Liver (tissue), 8 donors: ENCODE measurements at regions not wholly inside any gene's neighbourhood (a gene's known extent, or its start where the extent isn't known, plus 50 kb on each side); places are given as distances from the start of the nearest gene placed in this dataset.

Experiments used
- DNase-seq: peaks from one replicate; pipeline ENCODE4 v3.0.0-alpha.2; 2017; ENCODE audit warnings: low spot score
- H3K27ac ChIP-seq, 2 donors: one replicate each; pipeline ENCODE4 v1.7.0; 2013; ENCODE audit warnings: inconsistent platforms in 2 of 2, low read length in 2 of 2, control low read depth in 1 of 2, low read depth in 1 of 2, mild to moderate bottlenecking in 1 of 2
- H3K27me3 ChIP-seq, 4 donors: one replicate each; pipeline versions ENCODE4 v1.6.1 to v1.7.0; 2013; ENCODE audit warnings: low read length in 3 of 4, inconsistent platforms in 1 of 4, mild to moderate bottlenecking in 1 of 4, moderate library complexity in 1 of 4; ENCODE audit not compliant: control insufficient read depth in 4 of 4, insufficient read depth in 4 of 4
- H3K36me3 ChIP-seq, 4 donors: one replicate each; pipeline versions ENCODE4 v1.6.1 to v1.7.0; 2013; ENCODE audit warnings: low read length in 3 of 4, mild to moderate bottlenecking in 3 of 4, low read depth in 1 of 4, moderate library complexity in 1 of 4; ENCODE audit not compliant: control insufficient read depth in 4 of 4, insufficient read depth in 3 of 4
- H3K4me1 ChIP-seq, 4 donors: one replicate each; pipeline versions ENCODE4 v1.6.1 to v1.7.0; 2013; ENCODE audit warnings: low read length in 3 of 4, mild to moderate bottlenecking in 3 of 4, moderate library complexity in 1 of 4; ENCODE audit not compliant: control insufficient read depth in 4 of 4, insufficient read depth in 4 of 4
- H3K4me3 ChIP-seq, 3 donors: one replicate each; pipeline versions ENCODE4 v1.6.1 to v1.7.0; 2013; ENCODE audit warnings: low read length in 3 of 3, control low read depth in 1 of 3, low read depth in 1 of 3, mild to moderate bottlenecking in 1 of 3
- H3K9ac ChIP-seq, 2 donors: one replicate each; pipeline ENCODE4 v1.7.0; 2013; ENCODE audit warnings: low read length in 2 of 2, mild to moderate bottlenecking in 2 of 2, moderate library complexity in 2 of 2, control low read depth in 1 of 2, low read depth in 1 of 2
- H3K9me3 ChIP-seq, 4 donors: one replicate each; pipeline versions ENCODE4 v1.6.1 to v1.7.0; 2013; ENCODE audit warnings: low read length in 3 of 4; ENCODE audit not compliant: control insufficient read depth in 4 of 4
- EGR1 ChIP-seq, 2 donors: IDR thresholded peaks; 2 replicates each; pipeline ENCODE4 v1.6.1; 2016 to 2018; ENCODE audit warnings: antibody characterized with exemption in 2 of 2, low read depth in 2 of 2
- FOXA1 ChIP-seq: IDR thresholded peaks from 2 replicates; pipeline ENCODE4 v1.6.1; 2016; ENCODE audit warnings: antibody characterized with exemption
- FOXA2 ChIP-seq: IDR thresholded peaks from 2 replicates; pipeline ENCODE4 v1.6.1; 2016; ENCODE audit warnings: antibody characterized with exemption
- GABPA ChIP-seq, 2 donors: IDR thresholded peaks in 1 of 2; conservative IDR thresholded peaks in 1 of 2; 2 replicates each; pipeline ENCODE4 v1.6.1; 2016; ENCODE audit warnings: antibody characterized with exemption in 2 of 2, mild to moderate bottlenecking in 1 of 2, moderate library complexity in 1 of 2
- HNF4A ChIP-seq, 2 donors: conservative IDR thresholded peaks; 2 replicates each; pipeline ENCODE4 v1.6.1; 2016; ENCODE audit warnings: antibody characterized with exemption in 2 of 2, mild to moderate bottlenecking in 2 of 2
- HNF4G ChIP-seq: IDR thresholded peaks from 2 replicates; pipeline ENCODE4 v1.6.1; 2016; ENCODE audit warnings: antibody characterized with exemption
- JUND ChIP-seq, 2 donors: IDR thresholded peaks; 2 replicates each; pipeline ENCODE4 v1.6.1; 2016; ENCODE audit warnings: antibody characterized with exemption in 2 of 2
- MAX ChIP-seq: IDR thresholded peaks from 2 replicates; pipeline ENCODE4 v1.6.1; 2016; ENCODE audit warnings: antibody characterized with exemption
- NR2F2 ChIP-seq: IDR thresholded peaks from 2 replicates; pipeline ENCODE4 v1.6.1; 2016; ENCODE audit warnings: antibody characterized with exemption
- RAD21 ChIP-seq, 2 donors: IDR thresholded peaks; 2 replicates each; pipeline ENCODE4 v1.6.1; 2016; ENCODE audit warnings: antibody characterized with exemption in 2 of 2, mild to moderate bottlenecking in 2 of 2
- REST ChIP-seq: IDR thresholded peaks from 2 replicates; pipeline ENCODE4 v1.6.1; 2016; ENCODE audit warnings: antibody characterized with exemption, mild to moderate bottlenecking
- RXRA ChIP-seq, 2 donors: IDR thresholded peaks; 2 replicates each; pipeline ENCODE4 v1.6.1; 2017 to 2018; ENCODE audit warnings: antibody characterized with exemption in 2 of 2, mild to moderate bottlenecking in 1 of 2
- SP1 ChIP-seq: IDR thresholded peaks from 2 replicates; pipeline ENCODE4 v1.6.1; 2018; ENCODE audit warnings: antibody characterized with exemption, mild to moderate bottlenecking
- TAF1 ChIP-seq: conservative IDR thresholded peaks from 2 replicates; pipeline ENCODE4 v1.6.1; 2016; ENCODE audit warnings: antibody characterized with exemption, mild to moderate bottlenecking
- YY1 ChIP-seq: IDR thresholded peaks from 2 replicates; pipeline ENCODE4 v1.6.1; 2016; ENCODE audit warnings: antibody characterized with exemption, mild to moderate bottlenecking
- WGBS: extraction: QIAGEN DNeasy Blood & Tissue Kit; methylation state at CpG from one replicate; pipeline ENCODE4 v1.1.7; 2013; 5-methylcytosine and 5-hydroxymethylcytosine counted together
- TF ChIP-seq, protein P1 (sequence below): fragments of 150-350 bp; IDR thresholded peaks from 2 replicates; pipeline ENCODE4 v1.5.1; 2017; ENCODE audit warnings: improper control_type of control experiment, low read depth, low read length; ENCODE audit not compliant: missing input control
- TF ChIP-seq, protein P2 (sequence below): IDR thresholded peaks from 2 replicates; pipeline ENCODE4 v1.6.1; 2016; ENCODE audit warnings: antibody characterized with exemption
- donor health status: healthy.
- donor health status: healthy.
- donor health status: healthy.
- donor health status: healthy.
- donor health status: healthy.

DNA sequence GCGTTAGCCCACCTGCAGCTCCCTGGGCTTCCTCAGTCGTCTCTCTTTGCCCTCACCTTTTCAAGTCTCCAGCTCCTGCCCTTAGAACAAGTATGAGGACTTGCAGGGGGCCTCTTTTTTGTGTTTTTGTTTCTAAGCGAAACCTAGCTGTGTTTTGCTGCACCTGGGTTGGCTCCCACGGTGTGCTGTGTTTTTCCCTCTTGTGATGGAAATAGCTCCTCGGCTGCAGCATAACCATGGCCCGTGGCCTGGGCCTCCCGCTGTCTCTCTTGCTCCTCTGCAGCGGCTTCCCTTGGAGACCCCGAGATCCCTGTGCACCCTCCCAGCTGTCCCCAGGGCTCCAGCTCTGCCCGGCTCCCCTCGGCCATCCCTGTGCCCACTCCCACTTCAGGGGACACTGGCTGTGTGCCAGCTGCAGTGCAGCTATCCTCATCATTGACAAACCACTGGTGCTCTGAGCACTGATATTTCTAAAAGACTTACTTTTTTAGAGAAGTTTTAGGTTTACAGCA, 75.6 kb upstream of the TCERG1L start:
- no peak overlapping the region for H3K4me3 ChIP-seq
- H3K36me3 ChIP-seq, result no peaks in the 10 kb centered on the region
- no peak for TF ChIP-seq JUND (IDR thresholded peaks at IDR 0.05)
- TF ChIP-seq RAD21 (IDR thresholded peaks at IDR 0.05), result no peak
- TF ChIP-seq SP1, result no peak
- TF ChIP-seq YY1, result no peak
- TF ChIP-seq MAX, result no peak
- TF ChIP-seq FOXA2, result no peak
- no peak for TF ChIP-seq EGR1 (IDR thresholded peaks at IDR 0.05; ENCODE audit: low read depth in 2 of 2)
- TF ChIP-seq GABPA (IDR thresholded peaks at IDR 0.05 in 1 of 2, conservative IDR thresholded peaks at IDR 0.05 in 1 of 2), result no peak
- TF ChIP-seq NR2F2, result no peak
- TF ChIP-seq HNF4A (conservative IDR thresholded peaks at IDR 0.05), result no peak
- TF ChIP-seq, protein P1, sequence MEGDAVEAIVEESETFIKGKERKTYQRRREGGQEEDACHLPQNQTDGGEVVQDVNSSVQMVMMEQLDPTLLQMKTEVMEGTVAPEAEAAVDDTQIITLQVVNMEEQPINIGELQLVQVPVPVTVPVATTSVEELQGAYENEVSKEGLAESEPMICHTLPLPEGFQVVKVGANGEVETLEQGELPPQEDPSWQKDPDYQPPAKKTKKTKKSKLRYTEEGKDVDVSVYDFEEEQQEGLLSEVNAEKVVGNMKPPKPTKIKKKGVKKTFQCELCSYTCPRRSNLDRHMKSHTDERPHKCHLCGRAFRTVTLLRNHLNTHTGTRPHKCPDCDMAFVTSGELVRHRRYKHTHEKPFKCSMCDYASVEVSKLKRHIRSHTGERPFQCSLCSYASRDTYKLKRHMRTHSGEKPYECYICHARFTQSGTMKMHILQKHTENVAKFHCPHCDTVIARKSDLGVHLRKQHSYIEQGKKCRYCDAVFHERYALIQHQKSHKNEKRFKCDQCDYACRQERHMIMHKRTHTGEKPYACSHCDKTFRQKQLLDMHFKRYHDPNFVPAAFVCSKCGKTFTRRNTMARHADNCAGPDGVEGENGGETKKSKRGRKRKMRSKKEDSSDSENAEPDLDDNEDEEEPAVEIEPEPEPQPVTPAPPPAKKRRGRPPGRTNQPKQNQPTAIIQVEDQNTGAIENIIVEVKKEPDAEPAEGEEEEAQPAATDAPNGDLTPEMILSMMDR, result no peak
- TF ChIP-seq TAF1, result no peak
- TF ChIP-seq RXRA (IDR thresholded peaks at IDR 0.05), result no peak
- TF ChIP-seq FOXA1, result no peak
- no peak for TF ChIP-seq HNF4G
- TF ChIP-seq REST, result no peak
- H3K9me3 ChIP-seq, result no peaks in the 10 kb centered on the region
- H3K27ac ChIP-seq, result no peak overlapping the region
- H3K27me3 ChIP-seq, result peaks cover 0 to 13% (median 0%) of the 10 kb centered on the region in 4 donors
- H3K4me1 ChIP-seq, result no peaks in the 10 kb centered on the region
- DNase-seq, result no peak
- no peak overlapping the region for H3K9ac ChIP-seq
- 43% methylated on average over 11 of the region's 11 CpGs for WGBS

GRCh38 chr10:131391936-131392335, 80.4 kb upstream of the TCERG1L start:
- WGBS, result 74% methylated on average over 5 of the region's 5 CpGs
- H3K4me3 ChIP-seq, result no peak overlapping the region
- no peaks in the 10 kb centered on the region for H3K9me3 ChIP-seq
- H3K27ac ChIP-seq, result no peak overlapping the region
- TF ChIP-seq SP1, result no peak
- TF ChIP-seq, protein P2, sequence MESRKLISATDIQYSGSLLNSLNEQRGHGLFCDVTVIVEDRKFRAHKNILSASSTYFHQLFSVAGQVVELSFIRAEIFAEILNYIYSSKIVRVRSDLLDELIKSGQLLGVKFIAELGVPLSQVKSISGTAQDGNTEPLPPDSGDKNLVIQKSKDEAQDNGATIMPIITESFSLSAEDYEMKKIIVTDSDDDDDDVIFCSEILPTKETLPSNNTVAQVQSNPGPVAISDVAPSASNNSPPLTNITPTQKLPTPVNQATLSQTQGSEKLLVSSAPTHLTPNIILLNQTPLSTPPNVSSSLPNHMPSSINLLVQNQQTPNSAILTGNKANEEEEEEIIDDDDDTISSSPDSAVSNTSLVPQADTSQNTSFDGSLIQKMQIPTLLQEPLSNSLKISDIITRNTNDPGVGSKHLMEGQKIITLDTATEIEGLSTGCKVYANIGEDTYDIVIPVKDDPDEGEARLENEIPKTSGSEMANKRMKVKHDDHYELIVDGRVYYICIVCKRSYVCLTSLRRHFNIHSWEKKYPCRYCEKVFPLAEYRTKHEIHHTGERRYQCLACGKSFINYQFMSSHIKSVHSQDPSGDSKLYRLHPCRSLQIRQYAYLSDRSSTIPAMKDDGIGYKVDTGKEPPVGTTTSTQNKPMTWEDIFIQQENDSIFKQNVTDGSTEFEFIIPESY, result no peak
- TF ChIP-seq RXRA (IDR thresholded peaks at IDR 0.05), result no peak
- no peak for TF ChIP-seq MAX
- TF ChIP-seq JUND (IDR thresholded peaks at IDR 0.05), result no peak
- TF ChIP-seq HNF4A (conservative IDR thresholded peaks at IDR 0.05), result no peak
- no peak for TF ChIP-seq FOXA2
- no peak for TF ChIP-seq GABPA (IDR thresholded peaks at IDR 0.05 in 1 of 2, conservative IDR thresholded peaks at IDR 0.05 in 1 of 2)
- TF ChIP-seq HNF4G, result no peak
- TF ChIP-seq FOXA1, result no peak
- TF ChIP-seq RAD21 (IDR thresholded peaks at IDR 0.05), result no peak
- TF ChIP-seq EGR1 (IDR thresholded peaks at IDR 0.05; ENCODE audit: low read depth in 2 of 2), result no peak
- H3K27me3 ChIP-seq, result peaks cover 0 to 7% (median 0%) of the 10 kb centered on the region in 4 donors
- no peak for DNase-seq
- no peak overlapping the region for H3K9ac ChIP-seq
- H3K36me3 ChIP-seq, result no peaks in the 10 kb centered on the region
- H3K4me1 ChIP-seq, result no peaks in the 10 kb centered on the region
